H1 (cell line): ENCODE measurements at regions not wholly inside any gene's neighbourhood (a gene's known extent, or its start where the extent isn't known, plus 50 kb on each side); places are given as distances from the start of the nearest gene placed in this dataset.

Experiments used
- CTCF ChIA-PET: fragments of 300-600 bp; sonication (Branson Sonifier 250); formaldehyde crosslinking; loops from one replicate; lab custom pipeline; 2021; ENCODE audit not compliant: partially characterized antibody; lab: Charles Lee
- POLR2A ChIA-PET: fragments of 300-600 bp; sonication (Branson Sonifier 250); formaldehyde crosslinking; loops from one replicate; lab custom pipeline; 2021; ENCODE audit warnings: inconsistent platforms; ENCODE audit not compliant: partially characterized antibody; lab: Charles Lee
- DNase-seq, 2 experiments: peaks; one replicate each; pipeline versions ENCODE4 v3.0.0 to v3.0.0-alpha.2; 2010 to 2022; ENCODE audit warnings: low spot score in 2 of 2, low read depth in 1 of 2, mixed read lengths in 1 of 2
- FAIRE-seq: peaks from 2 replicates; lab custom pipeline; 2011; peaks lifted over from hg19 to GRCh38; lab: Jason Lieb, UNC
- H2AFZ ChIP-seq: 2 replicates; pipeline ENCODE4 v1.8.1; 2012; ENCODE audit warnings: low read length, inconsistent platforms
- H2AK5ac ChIP-seq: 2 replicates; pipeline ENCODE4 v1.6.1; 2013; ENCODE audit warnings: low read depth, low read length
- H2BK120ac ChIP-seq: replicated peaks from 2 replicates; pipeline ENCODE3; 2013; ENCODE audit warnings: low read depth, low read length, inconsistent platforms
- H2BK12ac ChIP-seq: 2 replicates; pipeline ENCODE4 v1.6.1; 2013; ENCODE audit warnings: low read depth, low read length
- H2BK15ac ChIP-seq: 2 replicates; pipeline ENCODE4 v1.6.1; 2013; ENCODE audit warnings: low read length
- H2BK20ac ChIP-seq: 2 replicates; pipeline ENCODE4 v1.6.1; 2013; ENCODE audit warnings: low read length
- H2BK5ac ChIP-seq: 2 replicates; pipeline ENCODE4 v1.6.1; 2013; ENCODE audit warnings: low read depth, low read length
- H3K14ac ChIP-seq: 2 replicates; pipeline ENCODE4 v1.6.1; 2013; ENCODE audit warnings: inconsistent platforms; ENCODE audit not compliant: insufficient read length
- H3K18ac ChIP-seq: 2 replicates; pipeline ENCODE4 v1.6.1; 2013; ENCODE audit warnings: low read length; ENCODE audit errors: extremely low read depth
- H3K23ac ChIP-seq: 2 replicates; pipeline ENCODE4 v1.6.1; 2013; ENCODE audit warnings: inconsistent platforms; ENCODE audit not compliant: insufficient read length
- H3K23me2 ChIP-seq: 2 replicates; pipeline ENCODE4 v1.6.1; 2013; ENCODE audit warnings: low read depth, low read length
- H3K27ac ChIP-seq: 2 replicates; pipeline ENCODE4 v1.6.1; 2011; ENCODE audit warnings: low read depth, low read length, inconsistent platforms
- H3K27me3 ChIP-seq, 4 experiments: replicated peaks in 1 of 4; 1 replicate in 1 of 4; 2 replicates in 3 of 4; pipeline versions ENCODE4 v1.6.1 to v1.8.1; 2011 to 2013; ENCODE audit warnings: low read length in 3 of 4, mild to moderate bottlenecking in 3 of 4, inconsistent platforms in 2 of 4, mixed read lengths in 2 of 4, moderate library complexity in 1 of 4; ENCODE audit not compliant: control insufficient read depth in 3 of 4, insufficient read depth in 3 of 4; ENCODE audit errors: extremely low read depth in 1 of 4
- H3K36me3 ChIP-seq, 4 experiments: 2 replicates each; pipeline versions ENCODE4 v1.6.1 to v1.8.1; 2011 to 2013; ENCODE audit warnings: mild to moderate bottlenecking in 4 of 4, low read length in 3 of 4, moderate library complexity in 2 of 4, control low read depth in 1 of 4, inconsistent platforms in 1 of 4; ENCODE audit not compliant: insufficient read depth in 4 of 4, control insufficient read depth in 2 of 4
- H3K4ac ChIP-seq: replicated peaks from 2 replicates; pipeline ENCODE3; 2013; ENCODE audit warnings: low read length, low read depth, mixed read lengths, inconsistent platforms; ENCODE audit not compliant: insufficient read length
- H3K4me1 ChIP-seq, 4 experiments: replicated peaks in 1 of 4; 1 replicate in 1 of 4; 2 replicates in 3 of 4; pipeline versions ENCODE4 v1.6.1 to v1.8.1; 2011 to 2013; ENCODE audit warnings: low read length in 3 of 4, inconsistent platforms in 2 of 4, mixed read lengths in 1 of 4; ENCODE audit not compliant: insufficient read depth in 4 of 4, control insufficient read depth in 3 of 4
- H3K4me2 ChIP-seq, 2 experiments: 2 replicates each; pipeline versions ENCODE4 v1.6.1 to v1.8.1; 2011 to 2013; ENCODE audit warnings: low read depth in 2 of 2, low read length in 2 of 2, control low read depth in 1 of 2, inconsistent platforms in 1 of 2, mild to moderate bottlenecking in 1 of 2; ENCODE audit not compliant: insufficient read depth in 1 of 2
- H3K4me3 ChIP-seq, 4 experiments: fragments of 200-600, 300-600 bp in 1 of 4; sonication (generic), shearing (Covaris generic), sonication (Bioruptor Twin) in 1 of 4; 2 replicates each; pipeline versions ENCODE4 v1.5.1 to v1.8.1; 2011 to 2016; ENCODE audit warnings: low read length in 4 of 4, low read depth in 3 of 4, control low read depth in 2 of 4, inconsistent platforms in 2 of 4, mild to moderate bottlenecking in 2 of 4, mixed read lengths in 1 of 4, moderate library complexity in 1 of 4; ENCODE audit not compliant: insufficient read depth in 2 of 4; ENCODE audit errors: extremely low read depth in 1 of 4
- H3K56ac ChIP-seq: replicated peaks from 2 replicates; pipeline ENCODE3; 2013; ENCODE audit warnings: low read depth, mild to moderate bottlenecking, mixed read lengths, low read length, inconsistent platforms; ENCODE audit not compliant: insufficient read length
- H3K79me1 ChIP-seq: 2 replicates; pipeline ENCODE4 v1.6.1; 2013; ENCODE audit warnings: low read depth, low read length, control low read depth
- H3K79me2 ChIP-seq, 2 experiments: 2 replicates each; pipeline versions ENCODE4 v1.6.1 to v1.8.1; 2012 to 2013; ENCODE audit warnings: low read length in 2 of 2, mild to moderate bottlenecking in 2 of 2, inconsistent platforms in 1 of 2; ENCODE audit not compliant: insufficient read depth in 2 of 2, control insufficient read depth in 1 of 2
- H3K9ac ChIP-seq, 4 experiments: replicated peaks in 1 of 4; 1 replicate in 1 of 4; 2 replicates in 3 of 4; pipeline versions ENCODE4 v1.6.1 to v1.8.1; 2011 to 2013; ENCODE audit warnings: low read depth in 3 of 4, low read length in 3 of 4, control low read depth in 2 of 4, mild to moderate bottlenecking in 2 of 4, moderate library complexity in 2 of 4, inconsistent platforms in 1 of 4; ENCODE audit errors: extremely low read depth in 1 of 4
- H3K9me3 ChIP-seq, 2 experiments: 2 replicates each; pipeline versions ENCODE4 v1.6.1 to v1.8.1; 2012 to 2013; ENCODE audit warnings: mild to moderate bottlenecking in 2 of 2, moderate library complexity in 2 of 2, control low read depth in 1 of 2, inconsistent platforms in 1 of 2, low read depth in 1 of 2, low read length in 1 of 2, mixed read lengths in 1 of 2; ENCODE audit not compliant: insufficient read depth in 2 of 2
- H4K20me1 ChIP-seq, 2 experiments: replicated peaks in 1 of 2; 2 replicates each; pipeline versions ENCODE3 to v1.8.1; 2011 to 2013; ENCODE audit warnings: inconsistent platforms in 2 of 2, low read length in 2 of 2, mild to moderate bottlenecking in 1 of 2; ENCODE audit not compliant: insufficient read depth in 2 of 2, control insufficient read depth in 1 of 2
- H4K5ac ChIP-seq: 2 replicates; pipeline ENCODE4 v1.6.1; 2013; ENCODE audit warnings: low read length, low read depth, mixed read lengths, inconsistent platforms; ENCODE audit not compliant: insufficient read length
- H4K8ac ChIP-seq: 2 replicates; pipeline ENCODE4 v1.8.0; 2013; ENCODE audit warnings: mild to moderate bottlenecking, moderate library complexity, low read length, inconsistent platforms; ENCODE audit not compliant: insufficient read depth; ENCODE audit errors: extremely low read depth
- H4K91ac ChIP-seq: replicated peaks from 2 replicates; pipeline ENCODE3; 2013; ENCODE audit warnings: low read length, mixed read lengths, inconsistent platforms; ENCODE audit not compliant: insufficient read length
- BCL11A ChIP-seq, 2 experiments: IDR thresholded peaks; one replicate each; pipeline ENCODE4 v1.6.1; 2011; ENCODE audit warnings: low read depth in 2 of 2, low read length in 2 of 2, mild to moderate bottlenecking in 2 of 2
- BRCA1 ChIP-seq: IDR thresholded peaks from 2 replicates; pipeline ENCODE4 v1.6.1; 2012; ENCODE audit warnings: low read depth, low read length, improper control_type of control experiment
- CBX5 ChIP-seq: fragments of 300-800, 300-1000 bp; sonication (generic); IDR thresholded peaks from 2 replicates; pipeline ENCODE4 v1.7.1; 2016; ENCODE audit warnings: antibody characterized with exemption, low read length, low read depth
- CBX8 ChIP-seq: fragments of 300-800, 300-1000 bp; sonication (generic); IDR thresholded peaks from 2 replicates; pipeline ENCODE4 v1.7.1; 2016; ENCODE audit warnings: low read depth, low read length, borderline replicate concordance
- EGR1 ChIP-seq: IDR thresholded peaks from 2 replicates; pipeline ENCODE4 v1.6.1; 2011; ENCODE audit warnings: low read depth, low read length, borderline replicate concordance
- EP300 ChIP-seq, 2 experiments: IDR thresholded peaks; 1 replicate in 1 of 2; 2 replicates in 1 of 2; pipeline ENCODE4 v1.6.1; 2011 to 2012; ENCODE audit warnings: low read depth in 2 of 2, low read length in 2 of 2, mild to moderate bottlenecking in 2 of 2, borderline replicate concordance in 1 of 2, inconsistent platforms in 1 of 2, moderate library complexity in 1 of 2
- KDM5A ChIP-seq: fragments of 200-600 bp; IDR thresholded peaks from 2 replicates; pipeline ENCODE4 v1.7.1; 2012; ENCODE audit warnings: mild to moderate bottlenecking, low read length, inconsistent platforms, mixed read lengths
- POU5F1 ChIP-seq: IDR thresholded peaks from 2 replicates; pipeline ENCODE4 v1.6.1; 2011; ENCODE audit warnings: low read depth, mild to moderate bottlenecking, low read length, moderate library complexity
- RAD21 ChIP-seq, 2 experiments: IDR thresholded peaks in 1 of 2; conservative IDR thresholded peaks in 1 of 2; 2 replicates each; pipeline ENCODE4 v1.6.1; 2011; ENCODE audit warnings: low read depth in 2 of 2, low read length in 2 of 2, improper control_type of control experiment in 1 of 2, inconsistent platforms in 1 of 2, mild to moderate bottlenecking in 1 of 2, moderate library complexity in 1 of 2
- TAF1 ChIP-seq: IDR thresholded peaks from 2 replicates; pipeline ENCODE4 v1.6.1; 2011; ENCODE audit warnings: mild to moderate bottlenecking, low read depth, low read length
- TBP ChIP-seq: IDR thresholded peaks from 2 replicates; pipeline ENCODE4 v1.6.1; 2011; ENCODE audit warnings: low read depth, low read length, improper control_type of control experiment
- WGBS, 2 experiments: shearing (Covaris generic) in 1 of 2; methylation state at CpG; one replicate each; pipeline versions ENCODE4 v1.1.6 to v1.1.7; 2013 to 2015; ENCODE audit warnings: low lambda C conversion rate in 2 of 2, mixed read lengths in 2 of 2, inconsistent platforms in 1 of 2, low coverage in 1 of 2, missing lambda C conversion rate in 1 of 2; ENCODE audit not compliant: insufficient replicate concordance in 2 of 2, insufficient coverage in 1 of 2, insufficient read length in 1 of 2; ENCODE audit errors: extremely low coverage in 1 of 2, missing lambda C conversion rate in 1 of 2; 5-methylcytosine and 5-hydroxymethylcytosine counted together
- TF ChIP-seq, protein P1 (sequence below): IDR thresholded peaks from 2 replicates; pipeline ENCODE4 v1.6.1; 2011; ENCODE audit warnings: low read depth, mild to moderate bottlenecking, low read length; ENCODE audit not compliant: insufficient read depth

GRCh38 chr3:31129241-31129640, 234.8 kb upstream of the GADL1 start:
- no peak overlapping the region for H4K5ac ChIP-seq
- CTCF ChIA-PET: interaction anchor here (0.7 to 3.2 kb wide), 11 partner anchors 10 to 359 kb away, joined by 3 to 9 read pairs (median 4); no protein-coding TSS in a partner anchor
- no peak overlapping the region for H2AFZ ChIP-seq
- no peak overlapping the region for H2BK20ac ChIP-seq
- no peak overlapping the region for H3K9ac ChIP-seq
- no peaks in the 10 kb centered on the region for H3K79me1 ChIP-seq
- H2BK15ac ChIP-seq: no peak overlapping the region
- no peak overlapping the region for H3K4ac ChIP-seq
- H2BK120ac ChIP-seq: no peak overlapping the region
- H2BK12ac ChIP-seq: no peak overlapping the region
- no peak for DNase-seq
- no peak overlapping the region for H3K4me2 ChIP-seq
- no peak overlapping the region for H4K8ac ChIP-seq
- no peak overlapping the region for H2AK5ac ChIP-seq
- no peaks in the 10 kb centered on the region for H3K27me3 ChIP-seq
- no peaks in the 10 kb centered on the region for H3K23me2 ChIP-seq
- H3K4me3 ChIP-seq: no peak overlapping the region
- no peaks in the 10 kb centered on the region for H4K20me1 ChIP-seq
- no peaks in the 10 kb centered on the region for H3K79me2 ChIP-seq
- no peak overlapping the region for H4K91ac ChIP-seq
- no peak for TF ChIP-seq CBX5
- TF ChIP-seq RAD21 (IDR thresholded peaks at IDR 0.05 in 1 of 2, conservative IDR thresholded peaks at IDR 0.05 in 1 of 2; ENCODE audit: low read depth in 2 of 2, low read length in 2 of 2): no peak
- no peak for TF ChIP-seq KDM5A
- TF ChIP-seq, protein P1, sequence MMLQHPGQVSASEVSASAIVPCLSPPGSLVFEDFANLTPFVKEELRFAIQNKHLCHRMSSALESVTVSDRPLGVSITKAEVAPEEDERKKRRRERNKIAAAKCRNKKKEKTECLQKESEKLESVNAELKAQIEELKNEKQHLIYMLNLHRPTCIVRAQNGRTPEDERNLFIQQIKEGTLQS: no peak
- TF ChIP-seq EGR1: no peak
- no peak for TF ChIP-seq TBP
- TF ChIP-seq POU5F1: no peak
- no peak for TF ChIP-seq BCL11A (IDR thresholded peaks at IDR 0.05; ENCODE audit: low read depth in 2 of 2, low read length in 2 of 2)
- no peak for TF ChIP-seq TAF1
- TF ChIP-seq CBX8: no peak
- no peak for TF ChIP-seq BRCA1
- no peak for TF ChIP-seq EP300 (IDR thresholded peaks at IDR 0.05; ENCODE audit: borderline replicate concordance in 1 of 2, low read depth in 2 of 2, low read length in 2 of 2)
- no peak overlapping the region for H3K27ac ChIP-seq
- no peak for FAIRE-seq
- peaks cover 4% of the 10 kb centered on the region in 2 experiments; a peak in 3 of 4 replicates for H3K9me3 ChIP-seq
- H3K18ac ChIP-seq: no peak overlapping the region
- POLR2A ChIA-PET: interaction anchor here (1.3 kb wide), 1 partner anchor 12 kb away, joined by 3 read pairs; no protein-coding TSS in a partner anchor
- no peak overlapping the region for H3K14ac ChIP-seq
- WGBS, 2 experiments: 98% methylated on average over 2 of the region's 2 CpGs; no CpG with 5 or more reads in 1 of the 2 experiments
- no peak overlapping the region for H2BK5ac ChIP-seq
- H3K56ac ChIP-seq: no peak overlapping the region
- peaks cover 0 to 7% (median 3%) of the 10 kb centered on the region in 4 experiments; a peak in 1 of 7 replicates for H3K4me1 ChIP-seq
- H3K23ac ChIP-seq: no peak overlapping the region
- no peaks in the 10 kb centered on the region for H3K36me3 ChIP-seq
